ENCODE measurements at regions not wholly inside any gene's neighbourhood (a gene's known extent, or its start where the extent isn't known, plus 50 kb on each side); places are given as distances from the start of the nearest gene placed in this dataset.
"Not testable (repeated sequence)": the region's sequence is repeated elsewhere in the genome, so short reads cannot be mapped to it uniquely, and the experiment has no call there.

- TF ChIP-seq NRF1 (conservative IDR thresholded peaks at IDR 0.05 in 1 of 2, IDR thresholded peaks at IDR 0.05 in 1 of 2) (peak; percentile 12 to 46; a peak in 2 of 4 replicates), PKNOX1 (IDR thresholded peaks at IDR 0.05) (peak; percentile 74), BACH1 (tag; IDR thresholded peaks at IDR 0.05) (peak; percentile 32; the same call in 1 of the 2 replicates), HDAC3 (IDR thresholded peaks at IDR 0.05; ENCODE audit: borderline replicate concordance, partially characterized antibody) (peak; percentile 47), ZNF318 (IDR thresholded peaks at IDR 0.05; ENCODE audit: borderline replicate concordance in 1 of 2, low read depth in 1 of 2) (peak in 1 of 2 experiments; percentile 55; a peak in 1 of 4 replicates), JUND (IDR thresholded peaks at IDR 0.05; ENCODE audit: borderline replicate concordance, low read depth, low read length) (peak; percentile 74), JUND (tag; IDR thresholded peaks at IDR 0.05; ENCODE audit: borderline replicate concordance, low read depth, low read length) (peak; percentile 68; the same call in 1 of the 3 replicates), HDAC1 (IDR thresholded peaks at IDR 0.05) (0 out of 4 replicates have a peak, but pooled peaks of 1 of the 2 experiments have one; percentile 30), PBX2 (tag; conservative IDR thresholded peaks at IDR 0.05; ENCODE audit: low read depth) (0 out of 2 replicates have a peak, but pooled peaks have one; percentile 19), ZBTB17 (CRISPR knock-in tag; IDR thresholded peaks at IDR 0.05) (peak; percentile 99), ZNF175 (CRISPR knock-in tag; IDR thresholded peaks at IDR 0.05; ENCODE audit: low read depth) (0 out of 2 replicates have a peak, but pooled peaks have one; percentile 59), SMAD4 (CRISPR knock-in tag; conservative IDR thresholded peaks at IDR 0.05) (peak; percentile 75), MEIS2 (IDR thresholded peaks at IDR 0.05; ENCODE audit: partially characterized antibody) (peak; percentile 78), POLR2H (tag; IDR thresholded peaks at IDR 0.05; ENCODE audit: low read depth) (0 out of 2 replicates have a peak, but pooled peaks have one; percentile 16)
- not testable (repeated sequence) for TF ChIP-seq PBX2 (CRISPR knock-in tag; IDR thresholded peaks at IDR 0.05; ENCODE audit: low read depth)
Measured at GRCh38 chr16:29265255-29265853, 141.2 kb downstream of the NPIPB11 start (continued).

All from K562 (cell line).